Right ventricle myocardium superior (tissue), 1 donor: ENCODE measurements at regions not wholly inside any gene's neighbourhood (a gene's known extent, or its start where the extent isn't known, plus 50 kb on each side); places are given as distances from the start of the nearest gene placed in this dataset.
"Not testable (repeated sequence)": the region's sequence is repeated elsewhere in the genome, so short reads cannot be mapped to it uniquely, and the experiment has no call there.

Source experiments
- ATAC-seq: fragments of 200-7000 bp; cut with Tn5 transposase; one replicate; pipeline ENCODE4 v1.9.1; 2020; ENCODE audit warnings: mild to moderate bottlenecking; ENCODE audit not compliant: poor library complexity
- DNase-seq: peaks from one replicate; pipeline ENCODE4 v3.0.0-alpha.2; 2020
- intact Hi-C: fragments of 100-400 bp; cut with DNase I; formaldehyde crosslinking; loops from one replicate; pipeline ENCODE4 v1.11.2; 2022
- donor health status: DM: no; HTN: yes; CAD: no; lungs with severe emphysema.

GRCh38 chr9:7739595-7739994 is 60.0 kb downstream of the DMAC1 start:
- intact Hi-C loops, result no loop called here
- ATAC-seq, result no peak
- DNase-seq, result no peak

- intact Hi-C loops, result no loop called here
- no peak for ATAC-seq
- DNase-seq, result no peak
Observed at GRCh38 chr9:7735311-7735710, 64.3 kb downstream of the DMAC1 start.

GRCh38 chr9:7730164-7730445 is 69.5 kb downstream of the DMAC1 start:
- intact Hi-C loops, result no loop called here
- DNase-seq (no peak), ATAC-seq (no peak)

GRCh38 chr9:7729371-7730163 is 70.0 kb downstream of the DMAC1 start:
- ATAC-seq (no peak), DNase-seq (no peak)
- intact Hi-C loops, result no loop called here

GRCh38 chr9:7721291-7721690 is 78.3 kb downstream of the DMAC1 start:
- DNase-seq (no peak), ATAC-seq (no peak)
- intact Hi-C loops, result no loop called here

GRCh38 chr9:7713088-7713487 is 86.5 kb downstream of the DMAC1 start:
- ATAC-seq, intact Hi-C loops, DNase-seq: not testable (repeated sequence)

DNA sequence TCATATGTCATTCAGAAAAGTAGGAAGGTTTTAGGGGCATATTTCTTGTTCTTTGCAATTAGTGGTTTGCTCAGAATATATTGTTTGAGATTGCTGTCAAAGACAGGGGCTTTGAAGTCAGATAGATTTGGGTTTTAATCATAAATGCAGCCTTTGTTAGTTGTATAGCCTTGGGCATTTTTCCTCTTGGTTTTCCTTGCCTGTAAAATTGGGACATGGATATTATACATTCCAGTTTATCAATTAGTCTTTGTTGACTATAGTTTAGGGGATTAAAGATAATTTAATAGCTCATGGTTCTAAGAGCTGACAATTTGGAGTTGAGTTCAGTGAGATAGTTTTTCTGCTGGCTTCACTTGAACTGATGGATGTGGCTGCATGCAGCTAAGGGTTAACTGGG is 88.9 kb downstream of the DMAC1 start:
- ATAC-seq, result no peak
- intact Hi-C loops, result no loop called here
- no peak for DNase-seq

DNA sequence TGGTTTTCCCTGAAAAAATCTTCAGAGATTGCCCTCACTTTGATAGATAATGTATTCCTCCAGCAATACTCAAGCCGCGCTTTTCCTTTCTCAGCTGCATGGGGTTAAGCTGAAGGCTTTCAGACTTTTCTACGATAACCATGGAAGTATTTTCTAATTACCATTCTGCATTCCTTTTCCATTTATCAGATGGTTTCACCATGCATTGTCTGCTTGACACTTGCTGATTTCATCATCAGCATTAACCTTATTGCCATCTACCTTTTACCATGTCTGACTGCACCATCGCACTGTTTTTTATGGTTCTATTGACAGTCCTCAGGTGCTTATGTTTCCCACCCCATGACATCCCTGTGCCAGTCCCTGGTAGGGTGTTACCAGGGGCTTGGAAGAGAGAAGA is 91.6 kb downstream of the DMAC1 start:
- no peak for ATAC-seq
- intact Hi-C loops, result no loop called here

DNA sequence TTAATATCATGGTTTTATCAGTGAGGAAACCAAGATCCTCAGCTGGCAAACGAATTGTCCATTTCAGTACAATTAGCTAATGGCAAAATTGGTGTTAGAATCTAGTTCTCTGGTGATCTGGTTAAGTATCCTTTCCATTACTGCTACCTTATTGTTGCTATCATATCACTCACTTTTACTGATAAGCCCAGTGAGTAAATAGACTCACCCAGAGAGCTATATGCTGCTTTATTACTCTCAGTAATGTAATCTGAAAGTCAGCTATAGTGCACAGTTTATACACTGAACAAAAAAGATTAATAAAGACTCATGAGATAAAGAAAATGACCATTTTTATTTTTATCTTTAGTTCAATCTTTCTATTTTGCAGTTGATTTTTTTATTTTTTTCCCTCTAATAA is 95.0 kb downstream of the DMAC1 start:
- no peak for DNase-seq
- ATAC-seq, result no peak
- intact Hi-C loops, result no loop called here

More for the DNA sequence above, 91.6 kb downstream of the DMAC1 start:
- DNase-seq, result no peak

DNA sequence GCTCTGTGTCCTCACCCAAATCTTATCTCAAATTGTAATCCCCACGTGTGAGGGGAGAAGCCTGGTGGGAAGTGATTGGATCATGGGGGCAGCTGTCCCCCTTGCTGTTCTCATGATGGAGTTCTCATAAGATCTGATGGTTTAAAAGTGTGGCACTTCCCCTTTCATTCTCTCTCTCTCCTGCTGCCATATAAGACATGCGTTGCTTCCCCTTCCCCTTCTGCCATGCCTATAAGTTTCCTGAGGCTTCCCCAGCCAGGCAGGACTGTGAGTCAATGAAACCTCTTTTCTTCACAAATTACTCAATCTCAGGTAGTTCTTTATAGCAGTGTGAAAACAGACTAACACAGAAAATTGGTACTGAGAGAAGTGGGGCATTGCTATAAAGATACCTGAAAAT is 107.7 kb downstream of the DMAC1 start:
- intact Hi-C loops, result no loop called here
- DNase-seq, result no peak
- no peak for ATAC-seq

DNA sequence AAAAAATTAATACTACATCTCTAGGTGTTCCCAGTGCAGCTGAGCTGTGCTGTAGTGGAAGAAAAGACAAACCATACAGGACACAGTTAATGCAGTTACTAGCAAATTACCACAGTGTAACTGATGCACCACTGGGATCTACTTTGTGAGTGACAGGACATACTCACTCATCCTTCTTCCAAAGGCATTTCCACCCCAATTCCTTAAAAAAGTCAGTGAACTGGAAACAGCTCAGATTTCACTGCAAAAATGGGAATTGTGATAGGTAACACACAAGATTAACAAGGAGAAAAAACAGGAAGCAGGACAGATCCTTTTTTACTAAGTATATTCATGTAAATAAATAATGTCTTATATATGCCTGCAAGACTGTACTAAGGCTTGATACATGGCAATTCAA is 109.6 kb downstream of the DMAC1 start:
- no peak for DNase-seq
- intact Hi-C loops, result no loop called here
- ATAC-seq, result no peak

DNA sequence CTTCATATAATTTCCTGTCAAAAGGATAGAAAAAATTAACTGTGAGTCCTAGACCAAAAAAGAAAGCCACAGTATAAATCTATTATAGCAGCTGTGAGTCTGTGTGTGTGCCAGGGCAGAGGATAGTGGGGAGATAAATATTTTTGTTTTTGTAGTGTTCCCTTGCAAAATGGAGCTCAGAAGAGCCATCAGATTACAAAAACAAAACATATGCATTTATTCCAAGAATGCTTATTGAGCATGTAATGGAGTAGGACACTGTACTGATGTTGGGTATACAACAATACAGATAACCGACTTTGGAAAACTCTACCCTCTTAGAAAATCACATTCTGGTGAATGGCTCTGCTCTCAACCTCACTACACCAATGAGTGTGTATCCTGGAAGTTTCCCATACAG is 111.0 kb downstream of the DMAC1 start:
- no peak for DNase-seq
- ATAC-seq, result no peak
- intact Hi-C loops, result no loop called here

DNA sequence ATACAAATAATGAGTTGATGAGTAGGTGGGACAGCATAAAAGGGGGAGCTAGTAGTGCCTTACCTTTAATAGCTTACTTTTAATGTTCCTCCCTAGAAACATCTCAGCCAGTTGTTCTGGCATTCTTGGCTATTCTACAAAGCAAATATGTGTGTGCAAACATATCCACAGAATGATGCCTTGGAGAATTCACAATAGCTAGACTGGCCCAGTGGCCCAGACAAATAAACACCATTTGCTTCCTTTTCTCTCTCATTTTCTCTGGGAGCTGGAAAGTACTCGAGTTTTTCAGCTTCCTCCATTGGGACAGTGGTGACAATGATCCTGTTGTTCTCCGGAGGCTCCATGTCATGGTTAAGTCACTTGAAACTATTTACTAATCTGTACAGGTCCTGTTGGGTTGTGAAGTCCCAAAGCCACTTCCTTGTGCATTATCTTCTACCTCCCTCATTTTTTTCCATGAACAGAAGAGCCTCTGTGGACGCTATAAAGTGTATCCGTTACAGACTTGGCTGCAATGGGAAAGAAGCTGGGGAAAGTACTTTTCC is 122.9 kb downstream of the DMAC1 start:
- no peak for ATAC-seq
- intact Hi-C loops, result no loop called here

DNA sequence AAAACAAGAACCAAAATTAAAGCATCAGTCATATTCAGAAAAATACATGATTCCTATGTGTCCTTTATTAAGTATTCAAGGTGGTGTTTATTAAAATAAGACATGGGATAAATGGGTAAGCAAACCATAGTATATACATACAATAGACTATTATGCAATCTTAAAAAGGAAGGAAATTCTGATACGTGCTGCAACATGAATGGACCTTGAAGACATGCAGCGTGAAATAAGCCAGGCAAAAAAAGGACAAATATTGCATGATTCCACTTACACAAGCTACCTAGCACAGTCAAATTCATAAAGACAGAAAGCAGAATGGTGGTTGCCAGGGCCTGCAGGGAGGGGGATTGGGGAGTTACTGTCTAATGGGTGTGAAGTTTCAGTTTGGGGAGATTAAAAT is 127.7 kb downstream of the DMAC1 start:
- intact Hi-C loops, result no loop called here
- ATAC-seq (no peak), DNase-seq (no peak)

More for the DNA sequence above, 122.9 kb downstream of the DMAC1 start:
- no peak for DNase-seq

DNA sequence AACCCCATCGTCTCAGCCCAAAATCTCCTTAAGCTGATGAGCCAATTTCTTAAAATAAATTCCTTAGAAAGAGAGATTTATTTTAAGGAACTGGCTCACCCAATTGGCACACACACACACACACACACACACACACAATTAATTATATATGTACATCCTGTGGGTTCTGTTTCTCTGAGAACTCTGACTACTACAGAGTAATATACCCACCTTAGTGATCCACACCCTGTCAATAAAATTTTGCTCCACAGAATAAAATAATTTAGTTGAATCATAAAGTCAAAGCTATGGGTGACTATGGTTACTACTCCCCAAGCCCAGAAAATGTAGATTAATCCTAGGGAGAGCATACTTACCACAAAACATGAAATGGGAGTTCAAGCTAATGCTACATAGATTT is 131.0 kb downstream of the DMAC1 start:
- ATAC-seq, result no peak
- no peak for DNase-seq
- intact Hi-C loops, result no loop called here

GRCh38 chr9:7665874-7666273 is 133.7 kb downstream of the DMAC1 start:
- DNase-seq (no peak), ATAC-seq (no peak)
- intact Hi-C loops, result no loop called here

GRCh38 chr9:7659766-7660165 is 139.8 kb downstream of the DMAC1 start:
- ATAC-seq (no peak), DNase-seq (no peak)
- intact Hi-C loops, result no loop called here

- no peak for DNase-seq
- intact Hi-C loops, result no loop called here
- ATAC-seq, result no peak
Observed at GRCh38 chr9:7656636-7657035, 142.9 kb downstream of the DMAC1 start.

DNA sequence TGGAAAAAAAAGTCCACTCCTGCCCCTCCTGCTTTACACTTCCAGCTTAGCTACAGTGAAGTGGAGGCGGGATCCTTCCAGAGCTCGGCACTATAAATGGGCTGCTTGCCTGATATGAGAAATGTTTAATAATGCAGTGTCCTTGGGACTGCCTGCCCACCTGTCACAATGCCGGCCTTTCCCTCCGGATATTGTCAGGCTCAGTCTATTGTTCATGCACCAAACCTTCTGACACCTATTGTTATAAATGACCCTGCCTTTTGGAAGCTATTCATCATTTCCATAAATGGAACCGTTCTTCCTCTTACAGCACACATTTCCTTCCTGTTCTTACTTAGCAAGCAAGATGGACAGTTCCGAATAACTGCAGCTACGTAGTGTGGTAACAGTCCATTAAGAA is 146.3 kb downstream of the DMAC1 start:
- DNase-seq (no peak), ATAC-seq (no peak)
- intact Hi-C loops, result no loop called here

GRCh38 chr9:7640231-7640630 is 159.3 kb downstream of the DMAC1 start:
- DNase-seq, result no peak
- intact Hi-C loops, result no loop called here
- ATAC-seq, result peak; percentile 77

DNA sequence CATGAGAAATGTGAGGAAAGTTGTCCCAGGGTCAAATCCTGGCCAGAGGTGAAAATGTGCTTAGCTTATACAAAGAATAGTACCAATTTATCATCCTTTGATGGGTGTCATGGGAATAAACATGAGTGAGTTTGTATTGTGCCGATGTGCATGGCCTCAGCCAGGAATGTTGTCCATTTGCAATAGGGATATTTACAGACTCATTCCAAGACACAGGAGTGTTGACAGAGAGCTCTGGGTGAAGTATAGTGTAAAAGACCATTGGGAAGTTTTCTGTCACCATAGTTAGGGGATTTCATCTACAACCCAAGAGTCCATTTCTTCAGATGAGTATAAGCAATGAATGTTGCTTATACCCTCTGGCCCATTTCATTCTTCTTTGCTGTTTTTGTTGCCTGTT is 160.1 kb downstream of the DMAC1 start:
- no peak for ATAC-seq
- intact Hi-C loops, result no loop called here

More for the DNA sequence above, 160.1 kb downstream of the DMAC1 start:
- DNase-seq, result no peak
